Heart right ventricle (tissue), 16 donors: ENCODE measurements at regions not wholly inside any gene's neighbourhood (a gene's known extent, or its start where the extent isn't known, plus 50 kb on each side); places are given as distances from the start of the nearest gene placed in this dataset.

Source experiments
- ATAC-seq, 8 donors: fragments of 200-7000 bp; cut with Tn5 transposase; one replicate each; pipeline ENCODE4 v1.9.1; 2020; ENCODE audit warnings: mild to moderate bottlenecking in 8 of 8, moderate library complexity in 8 of 8, moderate number of reproducible peaks in 1 of 8
- DNase-seq, 2 donors: peaks; one replicate each; pipeline ENCODE4 v3.0.0-alpha.2; 2020
- H3K27ac ChIP-seq, 10 donors: fragments of 200-600 bp; sonication (generic) in 2 of 10; one replicate each; pipeline versions ENCODE4 v1.5.0 to v1.8.0; 2020 to 2022; ENCODE audit warnings: mild to moderate bottlenecking in 3 of 10
- H3K27me3 ChIP-seq, 7 donors: fragments of 200-600 bp; one replicate each; pipeline ENCODE4 v1.8.0; 2021 to 2022; ENCODE audit warnings: mild to moderate bottlenecking in 2 of 7
- H3K36me3 ChIP-seq, 9 donors: fragments of 200-600 bp; sonication (generic) in 1 of 9; one replicate each; pipeline versions ENCODE4 v1.5.0 to v1.8.0; 2020 to 2022; ENCODE audit warnings: mild to moderate bottlenecking in 2 of 9
- H3K4me1 ChIP-seq, 9 donors: fragments of 200-600 bp; sonication (generic) in 1 of 9; one replicate each; pipeline versions ENCODE4 v1.5.0 to v1.8.0; 2020 to 2022; ENCODE audit warnings: mild to moderate bottlenecking in 4 of 9
- H3K4me3 ChIP-seq, 10 donors: fragments of 200-600 bp; sonication (generic) in 2 of 10; one replicate each; pipeline versions ENCODE4 v1.5.0 to v1.8.0; 2020 to 2022; ENCODE audit warnings: mild to moderate bottlenecking in 7 of 10, moderate library complexity in 2 of 10
- H3K9me3 ChIP-seq, 11 donors: fragments of 200-600 bp in 10 of 11; sonication (generic) in 2 of 11; one replicate each; pipeline versions ENCODE4 v1.5.0 to v1.8.0; 2013 to 2022; ENCODE audit warnings: mild to moderate bottlenecking in 2 of 11, control low read depth in 1 of 11, moderate library complexity in 1 of 11
- CTCF ChIP-seq, 9 donors: fragments of 200-600 bp; sonication (generic) in 2 of 9; IDR thresholded peaks; one replicate each; pipeline versions ENCODE4 v1.5.0 to v1.8.0; 2021 to 2022; ENCODE audit warnings: antibody characterized with exemption in 9 of 9, mild to moderate bottlenecking in 5 of 9, moderate library complexity in 1 of 9
- WGBS, 2 donors: extraction: QIAGEN DNeasy Blood & Tissue Kit; methylation state at CpG; one replicate each; pipeline ENCODE4 v1.1.7; 2013; ENCODE audit warnings: inconsistent platforms in 1 of 2; 5-methylcytosine and 5-hydroxymethylcytosine counted together
- intact Hi-C, 10 donors: fragments of 100-400 bp; cut with DNase I; formaldehyde crosslinking; loops; one replicate each; pipeline versions ENCODE4 v1.11.1 to v1.14.2; 2022
- donor health status: Arrhythmogenic right ventricular cardiomyopathy.
- donor health status: ischemic (EF 13 %, LVEDD 7.1; RV severe dilation, severe dysfunction).
- donor health status: healthy with polysubstance abuse.
- donor health status: DM: no; HTN: yes; CAD: no.
- donor health status: DM: no; HTN: no; CAD: no.
- donor health status: ischemic (EF 25% LVEDD 6.9; RV normal size, moderate dysfunction).
- donor health status: ischemic (EF 25% LVEDD 5.7; RV mildly dilated, moderate dysfunction).
- donor health status: healthy.
- donor health status: DM: yes; HTN: yes; CAD: no.
- donor health status: Ischemic cardiomyopathy.
- donor health status: ischemic (EF 35%, LVEDD 5.7; RV mildly dilated, moderate dysfunction).
- donor health status: nonischemic (EF 11% LVEDD 7.7; RV severe dilation, severe dysfunction).
- donor health status: DM: yes; HTN: yes; CAD: no.
- donor health status: PGD.
- donor health status: ischemic (EF 29% LVEDD 5.4; RV normal size, mild dysfunction).
- donor health status: nonischemic (EF 23%, LVEDD 6.1; RV moderate dilation, normal function).

- 92% methylated on average over 4 of the region's 4 CpGs for WGBS, 2 donors
- Histone ChIP-seq H3K27ac (no peak overlapping the region), H3K4me3 (no peak overlapping the region), H3K4me1 (no peaks in the 10 kb centered on the region), H3K9me3 (no peaks in the 10 kb centered on the region), H3K27me3 (no peaks in the 10 kb centered on the region), H3K36me3 (no peaks in the 10 kb centered on the region)
- intact Hi-C loops = no loop called here
- no peak for TF ChIP-seq CTCF (IDR thresholded peaks at IDR 0.05)
- ATAC-seq (no peak), DNase-seq (no peak)
Measured at GRCh38 chr1:99467645-99468044, 178.3 kb upstream of the PALMD start.

DNA sequence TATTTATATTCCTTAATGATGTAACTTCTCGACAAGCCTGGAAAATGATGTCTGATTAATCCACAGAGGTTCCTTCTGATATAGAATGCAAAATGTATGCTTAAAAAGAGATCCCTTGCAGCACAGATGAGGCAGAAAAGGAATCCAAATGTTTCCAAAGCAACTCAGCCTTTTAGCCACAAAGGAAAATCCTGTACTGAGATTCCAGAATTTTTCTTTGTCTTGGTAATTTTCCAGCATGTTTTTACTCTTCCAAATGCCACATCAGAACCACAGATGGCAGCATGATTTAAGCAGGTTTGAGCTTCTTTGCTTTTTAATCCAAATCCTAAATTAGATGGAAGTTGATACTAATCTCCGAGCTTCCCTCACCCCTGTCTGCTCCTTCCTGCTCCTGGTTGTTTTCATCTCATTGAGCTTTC, 176.4 kb upstream of the PALMD start:
- TF ChIP-seq CTCF (IDR thresholded peaks at IDR 0.05) = no peak
- DNase-seq = no peak
- Histone ChIP-seq H3K27me3 (no peaks in the 10 kb centered on the region), H3K4me3 (no peak overlapping the region), H3K36me3 (no peaks in the 10 kb centered on the region), H3K9me3 (no peaks in the 10 kb centered on the region), H3K4me1 (no peaks in the 10 kb centered on the region), H3K27ac (no peak overlapping the region)
- WGBS, 2 donors = 67 to 85% methylated on average over 2 of the region's 2 CpGs
- ATAC-seq = no peak
- intact Hi-C loops = no loop called here

DNA sequence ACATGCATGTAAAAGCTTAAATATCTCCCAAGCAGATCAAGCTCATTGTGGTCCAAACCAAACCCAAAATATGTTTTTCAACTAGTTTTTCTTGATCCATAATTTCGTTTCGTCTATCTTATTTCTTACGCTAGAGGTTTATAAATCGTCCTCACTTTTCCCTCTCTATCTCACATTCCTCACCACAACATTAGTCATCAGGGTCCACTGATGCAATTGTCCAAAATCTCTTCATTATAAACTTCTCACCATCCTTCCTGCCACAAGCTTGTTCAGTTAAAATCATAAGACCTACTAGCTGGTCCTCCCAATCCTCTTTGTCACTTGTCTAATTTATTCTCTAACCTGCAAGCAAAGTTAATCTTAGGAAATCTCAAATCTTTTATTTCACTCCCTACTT, 173.0 kb upstream of the PALMD start:
- Histone ChIP-seq H3K27ac (no peak overlapping the region), H3K27me3 (no peaks in the 10 kb centered on the region), H3K4me3 (no peak overlapping the region), H3K36me3 (no peaks in the 10 kb centered on the region), H3K9me3 (no peaks in the 10 kb centered on the region), H3K4me1 (no peaks in the 10 kb centered on the region)
- WGBS, 2 donors = 88 to 93% methylated on average over 4 of the region's 4 CpGs
- ATAC-seq = no peak
- intact Hi-C loops = loop anchor here in 1 of 10 donors (5.0 kb wide), 1 partner anchor 291 kb away; no protein-coding TSS in a partner anchor
- no peak for TF ChIP-seq CTCF (IDR thresholded peaks at IDR 0.05)
- DNase-seq = no peak

DNA sequence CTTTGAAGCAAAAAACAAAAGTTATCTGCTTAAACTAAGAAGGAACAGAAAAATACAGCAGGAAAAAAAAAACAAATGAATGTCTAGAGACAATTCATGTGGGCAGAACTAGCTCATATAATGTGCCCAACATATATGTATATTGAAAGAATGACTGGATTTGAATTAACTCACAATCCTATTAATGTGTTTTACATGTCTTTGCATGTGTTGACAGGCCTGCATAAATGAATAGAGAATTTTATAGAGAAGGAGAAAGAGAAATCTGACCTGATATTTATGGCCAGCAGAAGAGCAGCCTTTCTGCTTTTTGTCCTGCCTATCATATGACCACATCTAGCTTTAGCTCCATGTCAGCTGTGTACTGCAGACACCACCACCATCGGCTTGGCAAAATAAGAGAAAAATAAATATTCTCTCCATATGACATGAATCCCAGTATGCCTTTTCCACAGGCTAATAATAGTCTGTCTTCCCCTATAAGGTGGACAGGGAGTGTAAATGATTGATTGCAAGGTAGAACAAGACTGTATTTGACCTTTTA, 171.5 kb upstream of the PALMD start:
- H3K36me3 ChIP-seq = no peaks in the 10 kb centered on the region
- WGBS, 2 donors = 78 to 83% methylated on average over 1 of the region's 1 CpG

More for the DNA sequence above, 171.5 kb upstream of the PALMD start:
- Histone ChIP-seq H3K9me3 (peaks cover 0 to 6% (median 0%) of the 10 kb centered on the region in 11 donors), H3K4me1 (no peaks in the 10 kb centered on the region), H3K4me3 (no peak overlapping the region), H3K27me3 (no peaks in the 10 kb centered on the region), H3K27ac (no peak overlapping the region)
- no peak for DNase-seq
- no peak for TF ChIP-seq CTCF (IDR thresholded peaks at IDR 0.05)
- ATAC-seq = no peak
- intact Hi-C loops = loop anchor here in 1 of 10 donors (5.0 kb wide), 1 partner anchor 292 kb away; no protein-coding TSS in a partner anchor
